ENCODE measurements at regions not wholly inside any gene's neighbourhood (a gene's known extent, or its start where the extent isn't known, plus 50 kb on each side); places are given as distances from the start of the nearest gene placed in this dataset.

GRCh38 chr5:56624751-56625150 lies 190.6 kb upstream of the MAP3K1 start:
- TF ChIP-seq POLR2A (IDR thresholded peaks at IDR 0.05), result no peak
- no peak overlapping the region for H3K27ac ChIP-seq
- H3K36me3 ChIP-seq, result no peaks in the 10 kb centered on the region
- in situ Hi-C loops (cut with MboI; ENCODE audit: low sequenced_read_pairs in 4 of 4), result no loop called here
- intact Hi-C loops (cut with DNase I; ENCODE audit: low total_unique reads), result no loop called here
- no peak for ATAC-seq
- no peaks in the 10 kb centered on the region for H3K4me1 ChIP-seq
- H3K4me3 ChIP-seq, result no peak overlapping the region
- H3K27me3 ChIP-seq, result no peaks in the 10 kb centered on the region
- no peaks in the 10 kb centered on the region for H3K9me3 ChIP-seq
- no peak for DNase-seq

DNA sequence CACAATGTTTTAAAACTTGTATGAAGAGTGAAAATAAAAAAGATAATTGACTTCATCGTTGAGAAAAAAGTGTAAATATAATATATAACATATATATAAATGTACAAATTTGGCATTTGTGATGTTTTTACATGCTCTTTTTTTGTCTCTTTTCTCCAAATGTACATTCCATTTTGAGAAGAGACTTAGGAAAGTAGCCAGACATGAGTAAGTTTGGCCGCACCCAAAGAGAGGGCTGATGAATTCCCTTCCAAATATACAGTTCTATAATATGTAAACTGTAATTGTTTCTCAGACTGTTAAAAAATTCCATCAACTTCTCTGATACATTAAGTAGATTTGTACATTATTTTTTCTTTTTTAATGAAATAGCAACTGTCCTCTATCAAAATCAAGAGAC lies 193.2 kb upstream of the MAP3K1 start:
- in situ Hi-C loops (cut with MboI; ENCODE audit: low sequenced_read_pairs in 4 of 4), result no loop called here
- no peaks in the 10 kb centered on the region for H3K9me3 ChIP-seq
- no peaks in the 10 kb centered on the region for H3K4me1 ChIP-seq
- intact Hi-C loops (cut with DNase I; ENCODE audit: low total_unique reads), result no loop called here
- no peak for ATAC-seq
- no peak overlapping the region for H3K4me3 ChIP-seq
- no peak for TF ChIP-seq CTCF (IDR thresholded peaks at IDR 0.05 in 4 of 5, conservative IDR thresholded peaks at IDR 0.05 in 1 of 5)
- no peak for TF ChIP-seq POLR2A (IDR thresholded peaks at IDR 0.05)
- no peak for DNase-seq
- H3K27me3 ChIP-seq, result no peaks in the 10 kb centered on the region
- H3K36me3 ChIP-seq, result no peaks in the 10 kb centered on the region
- H3K27ac ChIP-seq, result no peak overlapping the region

DNA sequence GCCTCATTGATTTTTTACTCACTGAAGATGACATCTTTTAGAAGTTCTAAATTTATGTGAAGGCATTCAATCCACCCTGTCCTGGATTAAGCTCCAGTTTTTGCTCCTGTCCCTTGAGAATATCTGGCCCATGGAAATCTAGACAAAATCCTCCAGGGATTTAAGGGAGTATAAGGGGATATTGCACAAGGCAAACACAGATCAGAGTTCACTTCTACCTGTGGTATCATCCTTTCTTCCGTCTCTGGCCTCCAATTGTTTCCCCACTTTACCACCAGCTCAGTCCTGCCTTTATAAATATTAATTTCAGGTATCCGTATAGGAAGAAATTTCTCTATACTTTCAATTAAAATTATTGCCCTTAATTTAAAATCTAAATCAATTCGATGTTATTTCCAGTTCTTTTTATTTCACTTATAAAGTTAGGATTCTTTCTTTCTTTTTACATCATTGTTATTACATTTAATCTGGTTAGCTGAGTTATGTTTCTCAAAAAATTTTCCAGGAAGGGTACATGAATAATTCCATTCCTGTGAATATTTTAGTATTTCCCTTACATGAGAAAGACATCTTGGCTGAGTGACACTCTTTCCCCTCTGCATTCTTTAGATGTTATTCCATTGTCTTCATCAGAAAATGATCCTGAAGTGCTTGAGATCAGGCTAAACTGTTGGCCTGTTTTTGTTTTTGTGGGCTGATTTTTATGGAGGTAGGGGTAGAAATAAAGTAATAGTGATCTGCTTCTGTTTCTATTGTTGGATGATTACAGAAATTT lies 194.3 kb upstream of the MAP3K1 start:
- Histone ChIP-seq H3K4me1 (no peaks in the 10 kb centered on the region), H3K27me3 (no peaks in the 10 kb centered on the region), H3K9me3 (no peaks in the 10 kb centered on the region), H3K36me3 (no peaks in the 10 kb centered on the region), H3K4me3 (no peak overlapping the region), H3K27ac (no peak overlapping the region)
- no peak for TF ChIP-seq CTCF (IDR thresholded peaks at IDR 0.05 in 4 of 5, conservative IDR thresholded peaks at IDR 0.05 in 1 of 5)
- no peak for TF ChIP-seq POLR2A (IDR thresholded peaks at IDR 0.05)
- DNase-seq, result no peak
- no peak for ATAC-seq
- in situ Hi-C loops (cut with MboI; ENCODE audit: low sequenced_read_pairs in 4 of 4) (no loop called here), intact Hi-C loops (cut with DNase I; ENCODE audit: low total_unique reads) (no loop called here)

DNA sequence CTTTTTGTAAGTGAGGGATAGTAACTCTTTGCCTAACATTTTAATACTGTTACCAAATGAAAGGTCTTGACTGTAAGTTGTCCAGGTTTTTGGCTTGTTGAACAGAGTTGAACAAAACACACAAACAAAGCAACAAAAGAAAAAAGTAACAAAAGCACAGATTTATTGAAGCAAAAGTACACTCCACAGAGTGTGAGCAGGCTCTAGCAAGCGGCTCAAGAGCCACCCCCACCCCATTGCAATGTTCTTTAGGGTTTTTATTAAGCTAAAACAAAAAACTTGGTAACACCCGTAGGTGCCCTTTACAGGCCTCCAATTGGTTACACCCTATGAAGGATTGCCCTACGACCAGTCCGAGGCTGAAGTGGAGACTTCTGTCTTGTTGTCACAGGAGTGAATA lies 197.4 kb upstream of the MAP3K1 start:
- Histone ChIP-seq H3K4me3 (no peak overlapping the region), H3K4me1 (peaks cover 0 to 11% of the 10 kb centered on the region in 2 donors), H3K27me3 (no peaks in the 10 kb centered on the region), H3K36me3 (no peaks in the 10 kb centered on the region), H3K27ac (no peak overlapping the region), H3K9me3 (no peaks in the 10 kb centered on the region)
- TF ChIP-seq POLR2A (IDR thresholded peaks at IDR 0.05), result no peak
- no peak for TF ChIP-seq CTCF (IDR thresholded peaks at IDR 0.05 in 4 of 5, conservative IDR thresholded peaks at IDR 0.05 in 1 of 5)
- DNase-seq, result no peak
- in situ Hi-C loops (cut with MboI; ENCODE audit: low sequenced_read_pairs in 4 of 4) (no loop called here), intact Hi-C loops (cut with DNase I; ENCODE audit: low total_unique reads) (no loop called here)
- ATAC-seq, result no peak

- no peaks in the 10 kb centered on the region for H3K36me3 ChIP-seq
- ATAC-seq (peak in 1 of 2 donors; percentile 36), DNase-seq (no peak)
- in situ Hi-C loops (cut with MboI; ENCODE audit: low sequenced_read_pairs in 4 of 4) (no loop called here), intact Hi-C loops (cut with DNase I; ENCODE audit: low total_unique reads) (no loop called here)
- no peak for TF ChIP-seq CTCF (IDR thresholded peaks at IDR 0.05 in 4 of 5, conservative IDR thresholded peaks at IDR 0.05 in 1 of 5)
- no peak for TF ChIP-seq POLR2A (IDR thresholded peaks at IDR 0.05)
- no peaks in the 10 kb centered on the region for H3K27me3 ChIP-seq
- H3K4me3 ChIP-seq, result no peak overlapping the region
- H3K27ac ChIP-seq, result peak overlapping the region in 2 of 4 donors; percentile 16 to 51
- peaks cover 0 to 11% of the 10 kb centered on the region in 2 donors for H3K4me1 ChIP-seq
- H3K9me3 ChIP-seq, result no peaks in the 10 kb centered on the region
Measured at GRCh38 chr5:56616454-56617160, 198.7 kb upstream of the MAP3K1 start.

All from gastrocnemius medialis (tissue), 4 donors.